ENCODE measurements at regions not wholly inside any gene's neighbourhood (a gene's known extent, or its start where the extent isn't known, plus 50 kb on each side); places are given as distances from the start of the nearest gene placed in this dataset.

GRCh38 chrX:65610481-65610880 lies 57.0 kb upstream of the MSN start:
- H3K4me2 ChIP-seq (ENCODE audit: low read length): no peak overlapping the region

DNA sequence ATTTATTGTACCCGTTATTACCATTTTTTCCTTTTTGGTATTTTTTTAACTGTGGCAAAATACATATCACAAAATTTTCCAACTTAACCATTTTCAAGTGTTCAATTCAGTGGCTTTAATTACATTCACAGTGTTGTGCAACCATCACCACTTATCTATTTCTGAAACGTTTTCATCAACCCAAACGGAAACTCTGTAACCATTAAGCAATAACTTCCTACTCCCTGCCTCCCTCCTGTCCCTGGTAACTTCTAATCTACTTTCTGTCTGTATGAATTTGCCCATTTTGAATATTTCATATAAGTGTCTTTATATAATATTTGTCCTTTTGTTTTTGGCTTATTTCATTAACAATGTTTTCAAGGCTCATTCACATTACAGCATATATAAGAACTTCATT lies 57.4 kb upstream of the MSN start:
- H2AFZ ChIP-seq (ENCODE audit: low read depth, low read length): no peak overlapping the region
- H3K4me2 ChIP-seq (ENCODE audit: low read length): no peak overlapping the region
- H3K9ac ChIP-seq (ENCODE audit: low read length): no peak overlapping the region
- no peaks in the 10 kb centered on the region for H3K4me1 ChIP-seq (ENCODE audit: low read length)
- no peaks in the 10 kb centered on the region for H4K20me1 ChIP-seq (ENCODE audit: insufficient read depth, low read length)
- no peaks in the 10 kb centered on the region for H3K36me3 ChIP-seq (replicated peaks; ENCODE audit: low read depth, low read length)
- no peak overlapping the region for H3K4me3 ChIP-seq (ENCODE audit: low read length)
- H3K9me3 ChIP-seq (ENCODE audit: insufficient read depth, low read length): no peaks in the 10 kb centered on the region
- no peak overlapping the region for H3K27ac ChIP-seq (ENCODE audit: low read length)
- H3K27me3 ChIP-seq (ENCODE audit: low read depth, low read length): no peaks in the 10 kb centered on the region
- TF ChIP-seq, protein P1, sequence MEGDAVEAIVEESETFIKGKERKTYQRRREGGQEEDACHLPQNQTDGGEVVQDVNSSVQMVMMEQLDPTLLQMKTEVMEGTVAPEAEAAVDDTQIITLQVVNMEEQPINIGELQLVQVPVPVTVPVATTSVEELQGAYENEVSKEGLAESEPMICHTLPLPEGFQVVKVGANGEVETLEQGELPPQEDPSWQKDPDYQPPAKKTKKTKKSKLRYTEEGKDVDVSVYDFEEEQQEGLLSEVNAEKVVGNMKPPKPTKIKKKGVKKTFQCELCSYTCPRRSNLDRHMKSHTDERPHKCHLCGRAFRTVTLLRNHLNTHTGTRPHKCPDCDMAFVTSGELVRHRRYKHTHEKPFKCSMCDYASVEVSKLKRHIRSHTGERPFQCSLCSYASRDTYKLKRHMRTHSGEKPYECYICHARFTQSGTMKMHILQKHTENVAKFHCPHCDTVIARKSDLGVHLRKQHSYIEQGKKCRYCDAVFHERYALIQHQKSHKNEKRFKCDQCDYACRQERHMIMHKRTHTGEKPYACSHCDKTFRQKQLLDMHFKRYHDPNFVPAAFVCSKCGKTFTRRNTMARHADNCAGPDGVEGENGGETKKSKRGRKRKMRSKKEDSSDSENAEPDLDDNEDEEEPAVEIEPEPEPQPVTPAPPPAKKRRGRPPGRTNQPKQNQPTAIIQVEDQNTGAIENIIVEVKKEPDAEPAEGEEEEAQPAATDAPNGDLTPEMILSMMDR (IDR thresholded peaks at IDR 0.05; ENCODE audit: low read depth, low read length): no peak
- no peak for TF ChIP-seq EZH2phosphoT487 (IDR thresholded peaks at IDR 0.05; ENCODE audit: low read depth)
- H3K79me2 ChIP-seq (ENCODE audit: low read length): no peaks in the 10 kb centered on the region

More at GRCh38 chrX:65610481-65610880, 57.0 kb upstream of the MSN start:
- TF ChIP-seq, protein P1 (IDR thresholded peaks at IDR 0.05; ENCODE audit: low read depth, low read length): no peak
- no peak for TF ChIP-seq EZH2phosphoT487 (IDR thresholded peaks at IDR 0.05; ENCODE audit: low read depth)
- H3K9me3 ChIP-seq (ENCODE audit: insufficient read depth, low read length): no peaks in the 10 kb centered on the region
- no peaks in the 10 kb centered on the region for H3K27me3 ChIP-seq (ENCODE audit: low read depth, low read length)
- no peaks in the 10 kb centered on the region for H4K20me1 ChIP-seq (ENCODE audit: insufficient read depth, low read length)
- H3K27ac ChIP-seq (ENCODE audit: low read length): no peak overlapping the region
- no peak overlapping the region for H2AFZ ChIP-seq (ENCODE audit: low read depth, low read length)
- H3K79me2 ChIP-seq (ENCODE audit: low read length): no peaks in the 10 kb centered on the region
- H3K4me3 ChIP-seq (ENCODE audit: low read length): no peak overlapping the region
- no peak overlapping the region for H3K9ac ChIP-seq (ENCODE audit: low read length)
- H3K36me3 ChIP-seq (replicated peaks; ENCODE audit: low read depth, low read length): no peaks in the 10 kb centered on the region
- no peaks in the 10 kb centered on the region for H3K4me1 ChIP-seq (ENCODE audit: low read length)

DNA sequence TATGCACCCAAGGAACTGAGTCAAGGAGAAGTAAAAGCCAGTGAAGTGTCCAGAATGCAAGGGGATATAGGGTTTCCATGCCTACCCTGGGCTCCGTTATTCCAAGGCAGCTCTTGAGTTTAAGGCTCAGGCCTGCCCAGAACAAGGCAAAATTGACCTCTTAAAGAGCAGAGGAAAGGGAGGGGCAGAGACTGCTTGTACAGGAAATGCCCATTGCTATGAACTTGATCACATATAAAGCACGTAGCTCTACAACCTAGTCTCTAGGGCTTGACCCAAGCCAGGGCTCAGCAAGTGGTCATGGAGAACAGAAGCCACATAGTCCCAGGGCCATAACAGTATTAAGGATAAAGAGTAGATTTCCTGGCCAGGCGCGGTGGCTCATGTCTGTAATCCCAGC lies 58.2 kb upstream of the MSN start:
- Histone ChIP-seq H3K79me2 (ENCODE audit: low read length) (no peaks in the 10 kb centered on the region), H3K4me1 (ENCODE audit: low read length) (no peaks in the 10 kb centered on the region), H3K27ac (ENCODE audit: low read length) (no peak overlapping the region), H2AFZ (ENCODE audit: low read depth, low read length) (no peak overlapping the region), H3K4me2 (ENCODE audit: low read length) (no peak overlapping the region), H3K4me3 (ENCODE audit: low read length) (no peak overlapping the region), H3K36me3 (replicated peaks; ENCODE audit: low read depth, low read length) (no peaks in the 10 kb centered on the region), H3K9me3 (ENCODE audit: insufficient read depth, low read length) (no peaks in the 10 kb centered on the region), H4K20me1 (ENCODE audit: insufficient read depth, low read length) (no peaks in the 10 kb centered on the region), H3K27me3 (ENCODE audit: low read depth, low read length) (no peaks in the 10 kb centered on the region), H3K9ac (ENCODE audit: low read length) (no peak overlapping the region)
- TF ChIP-seq EZH2phosphoT487 (IDR thresholded peaks at IDR 0.05; ENCODE audit: low read depth): no peak
- TF ChIP-seq, protein P1 (IDR thresholded peaks at IDR 0.05; ENCODE audit: low read depth, low read length): no peak

- Histone ChIP-seq H3K36me3 (replicated peaks; ENCODE audit: low read depth, low read length) (no peaks in the 10 kb centered on the region), H3K27me3 (ENCODE audit: low read depth, low read length) (no peaks in the 10 kb centered on the region), H3K9me3 (ENCODE audit: insufficient read depth, low read length) (no peaks in the 10 kb centered on the region), H3K4me3 (ENCODE audit: low read length) (no peak overlapping the region), H4K20me1 (ENCODE audit: insufficient read depth, low read length) (no peaks in the 10 kb centered on the region), H3K4me2 (ENCODE audit: low read length) (no peak overlapping the region), H3K4me1 (ENCODE audit: low read length) (no peaks in the 10 kb centered on the region), H3K79me2 (ENCODE audit: low read length) (no peaks in the 10 kb centered on the region), H3K27ac (ENCODE audit: low read length) (no peak overlapping the region), H2AFZ (ENCODE audit: low read depth, low read length) (no peak overlapping the region), H3K9ac (ENCODE audit: low read length) (no peak overlapping the region)
- TF ChIP-seq, protein P1 (IDR thresholded peaks at IDR 0.05; ENCODE audit: low read depth, low read length): no peak
- TF ChIP-seq EZH2phosphoT487 (IDR thresholded peaks at IDR 0.05; ENCODE audit: low read depth): no peak
Measured at GRCh38 chrX:65608026-65608425, 59.4 kb upstream of the MSN start.

Data from OCI-LY3 (cell line).